ENCODE measurements at regions not wholly inside any gene's neighbourhood (a gene's known extent, or its start where the extent isn't known, plus 50 kb on each side); places are given as distances from the start of the nearest gene placed in this dataset.

DNA sequence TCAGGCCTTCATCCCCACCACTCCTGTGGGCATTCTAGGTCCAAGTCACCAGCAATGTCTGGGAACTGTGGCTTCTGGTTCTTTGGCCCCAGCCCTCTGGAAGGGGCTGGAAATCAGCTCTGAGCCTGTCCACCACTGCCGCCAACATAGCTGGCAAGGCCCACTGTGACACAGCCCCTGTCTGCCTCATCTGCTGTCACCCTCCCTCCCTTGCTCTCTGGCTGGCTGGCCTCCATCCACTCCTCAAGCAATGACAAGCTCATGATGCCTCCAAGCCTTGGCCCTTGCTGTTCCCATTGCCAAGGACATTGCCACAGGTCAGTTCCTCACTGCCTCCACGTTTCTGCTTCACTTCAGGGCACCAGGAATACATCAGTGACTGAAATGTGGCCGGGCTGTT is 93.7 kb downstream of the LHX2 start:
- TF ChIP-seq, protein P1, sequence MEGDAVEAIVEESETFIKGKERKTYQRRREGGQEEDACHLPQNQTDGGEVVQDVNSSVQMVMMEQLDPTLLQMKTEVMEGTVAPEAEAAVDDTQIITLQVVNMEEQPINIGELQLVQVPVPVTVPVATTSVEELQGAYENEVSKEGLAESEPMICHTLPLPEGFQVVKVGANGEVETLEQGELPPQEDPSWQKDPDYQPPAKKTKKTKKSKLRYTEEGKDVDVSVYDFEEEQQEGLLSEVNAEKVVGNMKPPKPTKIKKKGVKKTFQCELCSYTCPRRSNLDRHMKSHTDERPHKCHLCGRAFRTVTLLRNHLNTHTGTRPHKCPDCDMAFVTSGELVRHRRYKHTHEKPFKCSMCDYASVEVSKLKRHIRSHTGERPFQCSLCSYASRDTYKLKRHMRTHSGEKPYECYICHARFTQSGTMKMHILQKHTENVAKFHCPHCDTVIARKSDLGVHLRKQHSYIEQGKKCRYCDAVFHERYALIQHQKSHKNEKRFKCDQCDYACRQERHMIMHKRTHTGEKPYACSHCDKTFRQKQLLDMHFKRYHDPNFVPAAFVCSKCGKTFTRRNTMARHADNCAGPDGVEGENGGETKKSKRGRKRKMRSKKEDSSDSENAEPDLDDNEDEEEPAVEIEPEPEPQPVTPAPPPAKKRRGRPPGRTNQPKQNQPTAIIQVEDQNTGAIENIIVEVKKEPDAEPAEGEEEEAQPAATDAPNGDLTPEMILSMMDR (IDR thresholded peaks at IDR 0.05; ENCODE audit: insufficient read depth, low read depth, low read length), result no peak
- no peak for TF ChIP-seq EZH2 (IDR thresholded peaks at IDR 0.05; ENCODE audit: insufficient read depth, low read length)
